Loucy (cell line): ENCODE measurements at regions not wholly inside any gene's neighbourhood (a gene's known extent, or its start where the extent isn't known, plus 50 kb on each side); places are given as distances from the start of the nearest gene placed in this dataset.

Source experiments
- EZH2phosphoT487 ChIP-seq: fragments of 200-600 bp; IDR thresholded peaks from 2 replicates; pipeline ENCODE4 v1.6.1; 2018; ENCODE audit warnings: antibody characterized with exemption, mild to moderate bottlenecking, moderate library complexity, borderline replicate concordance
- TF ChIP-seq, protein P1 (sequence below): fragments of 200-600 bp; sonication (generic); conservative IDR thresholded peaks from 2 replicates; pipeline ENCODE4 v1.5.1; 2014; ENCODE audit warnings: mild to moderate bottlenecking, antibody characterized with exemption, low read length

DNA sequence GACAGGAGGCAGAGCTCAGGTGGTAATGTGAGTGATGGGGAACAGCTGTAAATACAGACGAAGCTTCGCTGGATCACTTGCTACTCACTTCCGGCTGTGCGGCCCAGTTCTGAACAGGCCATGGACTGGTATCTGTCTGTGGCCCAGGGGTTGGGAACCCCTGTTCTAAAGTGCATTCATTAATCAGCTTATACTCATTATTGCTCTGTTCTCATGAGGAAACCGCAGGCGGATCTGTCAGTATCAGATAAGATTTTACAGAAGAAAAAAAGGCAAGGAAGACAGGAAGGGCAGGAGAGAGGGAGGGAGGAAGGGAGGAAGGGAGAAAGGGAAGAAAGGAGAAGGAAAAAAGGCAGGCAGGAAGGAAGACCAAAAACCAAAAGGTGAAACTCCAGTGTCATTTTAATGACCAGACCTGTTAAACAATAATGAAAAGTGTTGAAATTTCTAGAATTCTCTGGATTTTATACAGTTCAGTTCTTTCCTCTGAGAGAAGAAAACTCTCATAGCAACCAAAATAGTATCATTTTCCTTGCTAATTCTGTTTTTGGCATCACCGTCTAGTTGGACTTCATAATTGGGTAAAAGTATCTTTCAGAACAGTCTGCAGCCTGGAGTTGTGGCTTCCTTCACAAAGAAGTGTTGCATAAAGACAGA is 128.0 kb upstream of the PROK2 start:
- TF ChIP-seq, protein P1, sequence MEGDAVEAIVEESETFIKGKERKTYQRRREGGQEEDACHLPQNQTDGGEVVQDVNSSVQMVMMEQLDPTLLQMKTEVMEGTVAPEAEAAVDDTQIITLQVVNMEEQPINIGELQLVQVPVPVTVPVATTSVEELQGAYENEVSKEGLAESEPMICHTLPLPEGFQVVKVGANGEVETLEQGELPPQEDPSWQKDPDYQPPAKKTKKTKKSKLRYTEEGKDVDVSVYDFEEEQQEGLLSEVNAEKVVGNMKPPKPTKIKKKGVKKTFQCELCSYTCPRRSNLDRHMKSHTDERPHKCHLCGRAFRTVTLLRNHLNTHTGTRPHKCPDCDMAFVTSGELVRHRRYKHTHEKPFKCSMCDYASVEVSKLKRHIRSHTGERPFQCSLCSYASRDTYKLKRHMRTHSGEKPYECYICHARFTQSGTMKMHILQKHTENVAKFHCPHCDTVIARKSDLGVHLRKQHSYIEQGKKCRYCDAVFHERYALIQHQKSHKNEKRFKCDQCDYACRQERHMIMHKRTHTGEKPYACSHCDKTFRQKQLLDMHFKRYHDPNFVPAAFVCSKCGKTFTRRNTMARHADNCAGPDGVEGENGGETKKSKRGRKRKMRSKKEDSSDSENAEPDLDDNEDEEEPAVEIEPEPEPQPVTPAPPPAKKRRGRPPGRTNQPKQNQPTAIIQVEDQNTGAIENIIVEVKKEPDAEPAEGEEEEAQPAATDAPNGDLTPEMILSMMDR = no peak
- TF ChIP-seq EZH2phosphoT487 = no peak
